ENCODE measurements at regions not wholly inside any gene's neighbourhood (a gene's known extent, or its start where the extent isn't known, plus 50 kb on each side); places are given as distances from the start of the nearest gene placed in this dataset.
"Not testable (repeated sequence)": the region's sequence is repeated elsewhere in the genome, so short reads cannot be mapped to it uniquely, and the experiment has no call there.

DNA sequence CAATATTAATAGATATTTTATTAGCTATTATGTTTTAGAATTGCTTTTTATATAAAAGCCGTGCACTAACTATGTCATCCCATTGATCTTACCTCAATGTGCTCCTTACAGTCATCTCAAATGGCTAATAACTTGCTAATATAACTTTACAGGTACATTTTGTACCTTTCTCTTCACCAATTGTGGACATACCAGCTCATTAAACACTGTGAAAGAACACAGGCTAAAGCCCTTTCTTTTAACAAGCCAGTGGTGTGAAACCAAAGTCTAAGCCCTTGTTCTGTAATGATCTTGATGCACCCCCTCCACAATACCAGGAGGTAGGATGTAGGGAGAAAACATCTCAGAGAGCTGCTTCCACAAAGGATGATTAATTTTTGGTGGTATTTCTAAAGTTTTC is 675.3 kb upstream of the USP15 start:
- Histone ChIP-seq H3K27me3 (ENCODE audit: control insufficient read depth, insufficient read depth, low read length) (no peaks in the 10 kb centered on the region), H3K4me3 (ENCODE audit: low read depth, low read length) (no peak overlapping the region), H3K36me3 (ENCODE audit: control insufficient read depth, insufficient read depth, low read length) (no peaks in the 10 kb centered on the region)
- DNase-seq (ENCODE audit: low read depth) = no peak
- TF ChIP-seq, protein P1, sequence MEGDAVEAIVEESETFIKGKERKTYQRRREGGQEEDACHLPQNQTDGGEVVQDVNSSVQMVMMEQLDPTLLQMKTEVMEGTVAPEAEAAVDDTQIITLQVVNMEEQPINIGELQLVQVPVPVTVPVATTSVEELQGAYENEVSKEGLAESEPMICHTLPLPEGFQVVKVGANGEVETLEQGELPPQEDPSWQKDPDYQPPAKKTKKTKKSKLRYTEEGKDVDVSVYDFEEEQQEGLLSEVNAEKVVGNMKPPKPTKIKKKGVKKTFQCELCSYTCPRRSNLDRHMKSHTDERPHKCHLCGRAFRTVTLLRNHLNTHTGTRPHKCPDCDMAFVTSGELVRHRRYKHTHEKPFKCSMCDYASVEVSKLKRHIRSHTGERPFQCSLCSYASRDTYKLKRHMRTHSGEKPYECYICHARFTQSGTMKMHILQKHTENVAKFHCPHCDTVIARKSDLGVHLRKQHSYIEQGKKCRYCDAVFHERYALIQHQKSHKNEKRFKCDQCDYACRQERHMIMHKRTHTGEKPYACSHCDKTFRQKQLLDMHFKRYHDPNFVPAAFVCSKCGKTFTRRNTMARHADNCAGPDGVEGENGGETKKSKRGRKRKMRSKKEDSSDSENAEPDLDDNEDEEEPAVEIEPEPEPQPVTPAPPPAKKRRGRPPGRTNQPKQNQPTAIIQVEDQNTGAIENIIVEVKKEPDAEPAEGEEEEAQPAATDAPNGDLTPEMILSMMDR (IDR thresholded peaks at IDR 0.05; ENCODE audit: insufficient read depth, low read length, poor library complexity, severe bottlenecking) = no peak

DNA sequence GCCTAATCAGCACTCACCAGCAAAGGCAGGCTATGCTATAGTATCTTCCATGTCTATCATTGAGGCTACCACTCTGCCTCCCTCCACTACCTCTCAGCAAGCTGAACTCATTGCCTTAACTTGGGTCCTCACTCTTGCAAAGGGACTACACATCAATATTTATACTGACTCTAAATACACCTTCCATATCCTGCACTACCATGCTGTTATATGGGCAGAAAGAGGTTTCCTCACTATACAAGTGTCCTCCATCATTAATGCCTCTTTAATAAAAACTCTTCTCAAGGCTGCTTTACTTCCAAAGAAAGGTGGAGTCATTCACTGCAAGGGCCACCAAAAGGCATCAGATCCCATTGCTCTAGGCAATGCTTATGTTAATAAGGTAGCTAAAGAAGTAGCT is 669.3 kb upstream of the USP15 start:
- not testable (repeated sequence) for H3K36me3 ChIP-seq (ENCODE audit: control insufficient read depth, insufficient read depth, low read length); H3K4me3 ChIP-seq (ENCODE audit: low read depth, low read length); H3K27me3 ChIP-seq (ENCODE audit: control insufficient read depth, insufficient read depth, low read length); DNase-seq (ENCODE audit: low read depth)

DNA sequence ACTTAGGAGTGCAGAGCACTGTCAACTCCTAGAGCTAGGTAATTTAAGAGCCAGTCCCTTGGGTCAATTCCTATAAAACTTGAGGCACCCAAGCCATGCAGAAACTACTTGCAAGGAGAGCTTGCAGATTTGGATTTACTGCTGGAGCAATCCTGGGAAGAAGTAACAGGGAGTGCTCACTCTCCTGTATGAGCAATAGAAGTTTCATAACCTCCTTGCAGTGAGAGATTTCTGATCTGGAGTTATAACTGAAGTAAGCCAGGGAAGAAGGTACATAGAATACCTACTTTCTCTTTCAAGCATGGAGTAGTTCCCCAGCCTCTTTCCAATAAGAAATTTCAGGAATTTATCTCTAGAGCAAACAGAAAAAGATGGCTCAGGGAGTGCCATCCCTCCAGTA is 650.1 kb upstream of the USP15 start:
- TF ChIP-seq, protein P1 (IDR thresholded peaks at IDR 0.05; ENCODE audit: insufficient read depth, low read length, poor library complexity, severe bottlenecking) = no peak
- H3K27me3 ChIP-seq (ENCODE audit: control insufficient read depth, insufficient read depth, low read length) = no peaks in the 10 kb centered on the region
- DNase-seq (ENCODE audit: low read depth) = no peak

DNA sequence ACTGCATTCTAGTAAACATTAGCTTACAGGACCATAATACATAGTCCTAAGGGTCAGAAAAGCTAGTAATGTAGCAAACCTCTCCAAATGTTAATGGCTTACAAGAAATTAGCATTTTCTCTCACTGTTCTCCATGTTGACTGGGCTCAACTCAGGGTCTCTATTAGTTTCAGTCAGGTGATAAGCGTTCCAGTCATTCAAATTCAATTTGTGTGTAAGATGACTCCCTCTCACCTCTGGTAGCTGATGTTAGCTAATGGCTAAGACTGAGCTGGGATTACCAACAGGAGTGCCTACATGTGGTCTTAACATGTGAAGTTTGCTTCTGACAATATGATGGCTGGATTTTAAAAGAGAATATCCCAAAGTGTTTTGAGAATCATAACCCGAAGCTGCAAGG is 630.5 kb upstream of the USP15 start:
- TF ChIP-seq, protein P1 (IDR thresholded peaks at IDR 0.05; ENCODE audit: insufficient read depth, low read length, poor library complexity, severe bottlenecking) = no peak
- Histone ChIP-seq H3K36me3 (ENCODE audit: control insufficient read depth, insufficient read depth, low read length) (no peaks in the 10 kb centered on the region), H3K27me3 (ENCODE audit: control insufficient read depth, insufficient read depth, low read length) (no peaks in the 10 kb centered on the region), H3K4me3 (ENCODE audit: low read depth, low read length) (no peak overlapping the region)
- DNase-seq (ENCODE audit: low read depth) = no peak

More for the DNA sequence above, 650.1 kb upstream of the USP15 start:
- Histone ChIP-seq H3K4me3 (ENCODE audit: low read depth, low read length) (no peak overlapping the region), H3K36me3 (ENCODE audit: control insufficient read depth, insufficient read depth, low read length) (no peaks in the 10 kb centered on the region)

DNA sequence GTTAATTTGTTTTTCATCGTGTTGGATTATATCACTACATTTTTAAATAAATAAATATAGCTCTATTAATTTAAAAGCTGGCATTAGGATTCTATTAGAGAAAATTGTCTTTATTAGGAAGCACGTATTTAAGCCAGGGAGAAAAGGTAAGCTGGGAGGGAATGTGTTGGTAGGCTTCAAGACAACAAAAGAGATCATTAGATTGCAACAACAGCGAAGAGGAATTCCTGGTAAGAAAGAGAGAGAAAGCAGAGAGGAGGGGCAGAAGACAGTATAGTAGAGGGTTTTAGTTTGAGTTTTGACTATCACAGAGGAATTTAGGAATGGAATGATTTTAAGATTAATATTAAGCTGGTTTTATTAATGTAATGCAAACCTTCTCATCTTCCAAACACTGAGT is 613.6 kb upstream of the USP15 start:
- TF ChIP-seq, protein P1 (IDR thresholded peaks at IDR 0.05; ENCODE audit: insufficient read depth, low read length, poor library complexity, severe bottlenecking) = no peak
- no peaks in the 10 kb centered on the region for H3K27me3 ChIP-seq (ENCODE audit: control insufficient read depth, insufficient read depth, low read length)
- no peaks in the 10 kb centered on the region for H3K36me3 ChIP-seq (ENCODE audit: control insufficient read depth, insufficient read depth, low read length)
- DNase-seq (ENCODE audit: low read depth) = no peak
- H3K4me3 ChIP-seq (ENCODE audit: low read depth, low read length) = no peak overlapping the region

DNA sequence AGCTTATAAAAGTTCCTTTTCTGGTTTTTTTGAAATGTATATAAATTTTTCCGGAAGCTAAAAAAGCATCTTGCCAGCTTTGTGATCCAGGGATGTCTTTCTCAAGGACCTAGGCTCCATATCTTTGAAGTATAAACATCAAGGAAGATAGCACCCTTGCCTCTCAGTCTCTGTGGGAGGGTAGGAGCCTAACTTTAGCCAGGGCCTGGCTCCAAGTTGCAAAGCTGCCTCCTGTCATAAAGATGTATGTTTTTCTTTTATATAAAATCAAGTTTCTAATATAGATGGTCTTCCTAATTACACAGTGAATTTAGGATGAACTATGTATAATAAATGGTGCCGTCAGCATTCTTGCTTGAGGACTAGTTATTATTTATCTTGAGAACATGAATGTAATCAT is 612.6 kb upstream of the USP15 start:
- H3K36me3 ChIP-seq (ENCODE audit: control insufficient read depth, insufficient read depth, low read length) = no peaks in the 10 kb centered on the region
- H3K27me3 ChIP-seq (ENCODE audit: control insufficient read depth, insufficient read depth, low read length) = no peaks in the 10 kb centered on the region
- TF ChIP-seq, protein P1 (IDR thresholded peaks at IDR 0.05; ENCODE audit: insufficient read depth, low read length, poor library complexity, severe bottlenecking) = no peak
- no peak overlapping the region for H3K4me3 ChIP-seq (ENCODE audit: low read depth, low read length)
- DNase-seq (ENCODE audit: low read depth) = no peak

Measured in kidney epithelial cell (primary cell).